CD8-positive, alpha-beta memory T cell (primary cell): ENCODE measurements at regions not wholly inside any gene's neighbourhood (a gene's known extent, or its start where the extent isn't known, plus 50 kb on each side); places are given as distances from the start of the nearest gene placed in this dataset.
"Not testable (repeated sequence)": the region's sequence is repeated elsewhere in the genome, so short reads cannot be mapped to it uniquely, and the experiment has no call there.

Experiments
- CTCF ChIA-PET: fragments of 350-600 bp; sonication (Branson Sonifier 250); formaldehyde crosslinking; loops from one replicate; lab custom pipeline; 2021; ENCODE audit warnings: antibody characterized with exemption; lab: Charles Lee
- POLR2A ChIA-PET: fragments of 350-600 bp; sonication (Branson Sonifier 250); formaldehyde crosslinking; loops from one replicate; lab custom pipeline; 2021; ENCODE audit warnings: antibody characterized with exemption; lab: Charles Lee
- DNase-seq, 5 donors: peaks; one replicate each; pipeline versions ENCODE4 v3.0.0 to v3.0.0-alpha.2; 2020 to 2022; ENCODE audit warnings: mixed read lengths in 1 of 5
- H3K27ac ChIP-seq: one replicate; pipeline ENCODE4 v1.7.0; 2013; ENCODE audit warnings: low read depth, mild to moderate bottlenecking, low read length, moderate library complexity
- H3K27me3 ChIP-seq: 2 replicates; pipeline ENCODE4 v1.7.0; 2013; ENCODE audit warnings: low read length, mild to moderate bottlenecking; ENCODE audit not compliant: insufficient read depth, poor library complexity, severe bottlenecking
- H3K36me3 ChIP-seq: 2 replicates; pipeline ENCODE4 v1.7.0; 2013; ENCODE audit warnings: mild to moderate bottlenecking, low read length, moderate library complexity; ENCODE audit not compliant: insufficient read depth
- H3K4me1 ChIP-seq: 2 replicates; pipeline ENCODE4 v1.7.0; 2013; ENCODE audit warnings: mild to moderate bottlenecking, low read length, moderate library complexity; ENCODE audit not compliant: insufficient read depth
- H3K4me3 ChIP-seq: 2 replicates; pipeline ENCODE4 v1.7.0; 2013; ENCODE audit warnings: mild to moderate bottlenecking, low read length
- H3K9me3 ChIP-seq: 2 replicates; pipeline ENCODE4 v1.7.0; 2013; ENCODE audit warnings: mild to moderate bottlenecking, low read length
- H3K27ac Mint-ChIP-seq, 8 donors: one replicate each; pipeline ENCODE4 v1.8.0; 2020 to 2021; ENCODE audit warnings: mixed read lengths in 8 of 8, mild to moderate bottlenecking in 6 of 8, inconsistent platforms in 3 of 8, moderate library complexity in 3 of 8
- H3K27me3 Mint-ChIP-seq, 2 donors: one replicate each; pipeline ENCODE4 v1.8.0; 2020 to 2021; ENCODE audit warnings: mixed read lengths in 2 of 2, mild to moderate bottlenecking in 1 of 2, moderate library complexity in 1 of 2
- H3K36me3 Mint-ChIP-seq, 3 donors: one replicate each; pipeline ENCODE4 v1.8.0; 2020 to 2021; ENCODE audit warnings: mixed read lengths in 3 of 3, inconsistent platforms in 1 of 3, mild to moderate bottlenecking in 1 of 3
- H3K4me1 Mint-ChIP-seq, 3 donors: one replicate each; pipeline ENCODE4 v1.8.0; 2020 to 2021; ENCODE audit warnings: mixed read lengths in 3 of 3, inconsistent platforms in 1 of 3, mild to moderate bottlenecking in 1 of 3
- H3K4me3 Mint-ChIP-seq, 7 donors: one replicate each; pipeline ENCODE4 v1.8.0; 2020 to 2021; ENCODE audit warnings: mixed read lengths in 7 of 7, mild to moderate bottlenecking in 6 of 7, moderate library complexity in 4 of 7, inconsistent platforms in 2 of 7
- H3K9me3 Mint-ChIP-seq, 5 donors: one replicate each; pipeline ENCODE4 v1.8.0; 2020 to 2022; ENCODE audit warnings: mixed read lengths in 5 of 5, mild to moderate bottlenecking in 3 of 5, moderate library complexity in 2 of 5, inconsistent platforms in 1 of 5

GRCh38 chr5:166722939-166723338, 1568.5 kb upstream of the WWC1 start:
- Histone ChIP-seq H3K9me3 (no peaks in the 10 kb centered on the region), H3K4me1 (no peaks in the 10 kb centered on the region), H3K4me3 (no peak overlapping the region), H3K27me3 (no peaks in the 10 kb centered on the region), H3K27ac (no peak overlapping the region), H3K36me3 (no peaks in the 10 kb centered on the region)
- no peaks in the 10 kb centered on the region for H3K27me3 Mint-ChIP-seq
- H3K4me1 Mint-ChIP-seq = no peaks in the 10 kb centered on the region
- H3K27ac Mint-ChIP-seq = no peak overlapping the region
- CTCF ChIA-PET = no interaction called here
- peaks cover 0 to 9% (median 2%) of the 10 kb centered on the region in 5 donors for H3K9me3 Mint-ChIP-seq
- H3K36me3 Mint-ChIP-seq = no peaks in the 10 kb centered on the region
- H3K4me3 Mint-ChIP-seq = no peak overlapping the region
- POLR2A ChIA-PET = no interaction called here
- DNase-seq = no peak

GRCh38 chr5:166724284-166724683, 1567.2 kb upstream of the WWC1 start:
- Histone ChIP-seq H3K4me1 (no peaks in the 10 kb centered on the region), H3K9me3 (no peaks in the 10 kb centered on the region), H3K27me3 (no peaks in the 10 kb centered on the region), H3K4me3 (no peak overlapping the region), H3K36me3 (no peaks in the 10 kb centered on the region), H3K27ac (no peak overlapping the region)
- H3K36me3 Mint-ChIP-seq = no peaks in the 10 kb centered on the region
- DNase-seq = no peak
- H3K4me3 Mint-ChIP-seq = no peak overlapping the region
- H3K4me1 Mint-ChIP-seq = no peaks in the 10 kb centered on the region
- H3K27me3 Mint-ChIP-seq = no peaks in the 10 kb centered on the region
- no peak overlapping the region for H3K27ac Mint-ChIP-seq
- H3K9me3 Mint-ChIP-seq = peaks cover 0 to 7% (median 2%) of the 10 kb centered on the region in 5 donors
- ChIA-PET POLR2A (no interaction called here), CTCF (no interaction called here)

GRCh38 chr5:166725593-166725992, 1565.9 kb upstream of the WWC1 start:
- Mint-ChIP-seq H3K36me3 (no peaks in the 10 kb centered on the region), H3K27ac (no peak overlapping the region), H3K27me3 (no peaks in the 10 kb centered on the region), H3K4me3 (no peak overlapping the region), H3K4me1 (no peaks in the 10 kb centered on the region), H3K9me3 (peaks cover 0 to 12% (median 5%) of the 10 kb centered on the region in 5 donors)
- no peaks in the 10 kb centered on the region for H3K9me3 ChIP-seq
- H3K4me3 ChIP-seq = no peak overlapping the region
- POLR2A ChIA-PET = no interaction called here
- H3K4me1 ChIP-seq = no peaks in the 10 kb centered on the region
- no peaks in the 10 kb centered on the region for H3K27me3 ChIP-seq
- no peaks in the 10 kb centered on the region for H3K36me3 ChIP-seq
- no peak for DNase-seq
- no peak overlapping the region for H3K27ac ChIP-seq
- CTCF ChIA-PET = no interaction called here

- no peak overlapping the region for H3K27ac Mint-ChIP-seq
- Histone ChIP-seq H3K27ac (no peak overlapping the region), H3K36me3 (no peaks in the 10 kb centered on the region), H3K27me3 (no peaks in the 10 kb centered on the region), H3K4me1 (no peaks in the 10 kb centered on the region), H3K4me3 (no peak overlapping the region), H3K9me3 (no peaks in the 10 kb centered on the region)
- no peaks in the 10 kb centered on the region for H3K4me1 Mint-ChIP-seq
- H3K27me3 Mint-ChIP-seq = no peaks in the 10 kb centered on the region
- DNase-seq = no peak
- POLR2A ChIA-PET = no interaction called here
- H3K36me3 Mint-ChIP-seq = no peaks in the 10 kb centered on the region
- CTCF ChIA-PET = interaction anchor here (0.9 kb wide), 1 partner anchor 29 kb away, joined by 3 read pairs; no protein-coding TSS in a partner anchor
- peaks cover 0 to 7% (median 0%) of the 10 kb centered on the region in 5 donors for H3K9me3 Mint-ChIP-seq
- no peak overlapping the region for H3K4me3 Mint-ChIP-seq
Measured at GRCh38 chr5:166726406-166726805, 1565.0 kb upstream of the WWC1 start.

- H3K4me1 ChIP-seq, H3K27ac ChIP-seq, H3K36me3 ChIP-seq, H3K27ac Mint-ChIP-seq, CTCF ChIA-PET, POLR2A ChIA-PET, H3K4me3 Mint-ChIP-seq, DNase-seq, H3K27me3 Mint-ChIP-seq, H3K36me3 Mint-ChIP-seq, H3K27me3 ChIP-seq, H3K9me3 ChIP-seq, H3K4me3 ChIP-seq, H3K4me1 Mint-ChIP-seq: not testable (repeated sequence)
- peaks cover 2 to 30% (median 16%) of the 10 kb centered on the region in 5 donors for H3K9me3 Mint-ChIP-seq
Measured at GRCh38 chr5:166742951-166743350, 1548.5 kb upstream of the WWC1 start.

GRCh38 chr5:166746506-166746905, 1544.9 kb upstream of the WWC1 start:
- H3K27ac Mint-ChIP-seq = no peak overlapping the region
- ChIA-PET CTCF (no interaction called here), POLR2A (no interaction called here)
- no peaks in the 10 kb centered on the region for H3K4me1 Mint-ChIP-seq
- Histone ChIP-seq H3K27me3 (no peaks in the 10 kb centered on the region), H3K9me3 (no peaks in the 10 kb centered on the region), H3K4me3 (no peak overlapping the region), H3K4me1 (no peaks in the 10 kb centered on the region), H3K27ac (no peak overlapping the region), H3K36me3 (no peaks in the 10 kb centered on the region)
- H3K4me3 Mint-ChIP-seq = no peak overlapping the region
- no peaks in the 10 kb centered on the region for H3K27me3 Mint-ChIP-seq
- no peaks in the 10 kb centered on the region for H3K36me3 Mint-ChIP-seq
- peaks cover 2 to 28% (median 13%) of the 10 kb centered on the region in 5 donors for H3K9me3 Mint-ChIP-seq
- DNase-seq = no peak

- Histone ChIP-seq H3K9me3 (no peaks in the 10 kb centered on the region), H3K27ac (no peak overlapping the region), H3K36me3 (no peaks in the 10 kb centered on the region), H3K4me3 (no peak overlapping the region), H3K27me3 (no peaks in the 10 kb centered on the region), H3K4me1 (no peaks in the 10 kb centered on the region)
- H3K36me3 Mint-ChIP-seq = no peaks in the 10 kb centered on the region
- H3K27ac Mint-ChIP-seq = no peak overlapping the region
- no peaks in the 10 kb centered on the region for H3K27me3 Mint-ChIP-seq
- ChIA-PET POLR2A (no interaction called here), CTCF (no interaction called here)
- H3K4me1 Mint-ChIP-seq = no peaks in the 10 kb centered on the region
- DNase-seq = no peak
- no peak overlapping the region for H3K4me3 Mint-ChIP-seq
- H3K9me3 Mint-ChIP-seq = peaks cover 0 to 15% (median 14%) of the 10 kb centered on the region in 5 donors
Measured at GRCh38 chr5:166750376-166750775, 1541.1 kb upstream of the WWC1 start.

- POLR2A ChIA-PET = no interaction called here
- H3K27ac ChIP-seq = no peak overlapping the region
- H3K27ac Mint-ChIP-seq = no peak overlapping the region
Measured at GRCh38 chr5:166758151-166758550, 1533.3 kb upstream of the WWC1 start.

GRCh38 chr5:166767858-166768257, 1523.6 kb upstream of the WWC1 start:
- no peak overlapping the region for H3K4me3 Mint-ChIP-seq
- H3K36me3 Mint-ChIP-seq = no peaks in the 10 kb centered on the region
- Histone ChIP-seq H3K9me3 (no peaks in the 10 kb centered on the region), H3K4me1 (no peaks in the 10 kb centered on the region), H3K4me3 (no peak overlapping the region), H3K27me3 (no peaks in the 10 kb centered on the region), H3K36me3 (no peaks in the 10 kb centered on the region), H3K27ac (no peak overlapping the region)
- H3K27me3 Mint-ChIP-seq = no peaks in the 10 kb centered on the region
- CTCF ChIA-PET = no interaction called here
- peaks cover 8 to 32% (median 12%) of the 10 kb centered on the region in 5 donors for H3K9me3 Mint-ChIP-seq
- H3K27ac Mint-ChIP-seq = no peak overlapping the region
- POLR2A ChIA-PET = no interaction called here
- no peaks in the 10 kb centered on the region for H3K4me1 Mint-ChIP-seq
- DNase-seq = no peak

More at GRCh38 chr5:166758151-166758550, 1533.3 kb upstream of the WWC1 start:
- no peaks in the 10 kb centered on the region for H3K27me3 ChIP-seq
- no peak for DNase-seq
- no peaks in the 10 kb centered on the region for H3K36me3 Mint-ChIP-seq
- H3K4me3 Mint-ChIP-seq = no peak overlapping the region
- H3K27me3 Mint-ChIP-seq = no peaks in the 10 kb centered on the region
- H3K4me3 ChIP-seq = no peak overlapping the region
- no peaks in the 10 kb centered on the region for H3K9me3 ChIP-seq
- no peaks in the 10 kb centered on the region for H3K4me1 Mint-ChIP-seq
- CTCF ChIA-PET = no interaction called here
- no peaks in the 10 kb centered on the region for H3K4me1 ChIP-seq
- H3K9me3 Mint-ChIP-seq = peaks cover 0 to 25% (median 17%) of the 10 kb centered on the region in 5 donors
- H3K36me3 ChIP-seq = no peaks in the 10 kb centered on the region
